ENCODE measurements at regions not wholly inside any gene's neighbourhood (a gene's known extent, or its start where the extent isn't known, plus 50 kb on each side); places are given as distances from the start of the nearest gene placed in this dataset.

DNA sequence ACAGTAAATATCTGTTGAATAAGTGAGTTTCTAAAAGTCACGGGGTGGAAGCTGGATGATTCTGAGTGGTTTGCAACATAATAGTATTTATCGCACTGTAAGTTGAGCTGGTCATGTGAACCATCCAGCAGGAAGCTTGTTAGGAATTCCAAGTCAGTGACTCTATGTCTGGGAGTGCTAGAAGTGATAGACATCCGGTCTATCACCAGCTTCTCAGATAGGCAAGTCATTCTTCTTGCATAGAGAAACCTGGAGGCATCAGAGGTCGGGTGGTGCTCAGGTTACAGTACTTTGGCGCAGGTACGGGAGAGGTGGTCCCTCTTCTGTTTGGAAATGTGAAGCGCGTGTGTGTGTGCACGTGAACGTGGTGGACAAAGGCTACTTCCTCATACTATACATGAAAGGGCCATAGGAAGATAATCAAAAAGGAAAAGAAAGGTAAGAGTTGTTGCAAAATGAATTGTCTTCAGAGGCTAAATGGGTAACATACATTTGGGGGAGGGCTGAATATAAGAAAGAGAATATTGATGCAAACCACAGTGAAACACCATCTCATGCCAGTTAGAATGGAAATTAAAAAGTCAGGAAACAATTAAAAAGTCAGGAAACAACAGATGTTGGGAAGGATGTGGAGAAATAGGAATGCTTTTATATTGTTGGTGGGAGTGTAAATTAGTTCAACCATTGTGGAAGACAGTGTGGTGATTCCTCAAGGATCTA lies 299.3 kb upstream of the ZFP64 start:
- DNase-seq (ENCODE audit: low spot score): peak; percentile 47

- no peak for DNase-seq (ENCODE audit: low spot score)
Measured at GRCh38 chr20:52484438-52484837, 292.9 kb upstream of the ZFP64 start.

DNA sequence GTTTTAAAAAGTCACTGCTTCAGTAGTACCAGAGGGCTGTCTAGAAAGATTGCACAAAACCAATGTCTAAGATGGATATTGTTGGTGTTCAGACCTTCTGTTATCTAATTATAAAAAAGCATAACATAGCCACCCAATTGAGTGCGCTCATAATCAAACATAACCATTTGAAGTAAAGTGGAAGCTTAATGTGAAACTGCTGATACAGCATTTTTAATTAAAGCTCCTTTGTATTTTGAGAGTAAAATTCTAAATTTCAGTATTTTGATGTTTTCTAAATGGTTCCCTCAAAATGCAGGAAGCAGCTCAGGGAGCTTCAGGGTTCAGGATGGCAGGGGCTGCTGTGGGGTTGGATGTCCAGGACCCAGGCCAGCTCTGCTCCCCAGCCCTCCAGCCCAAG lies 291.8 kb upstream of the ZFP64 start:
- no peak for DNase-seq (ENCODE audit: low spot score)

- DNase-seq (ENCODE audit: low spot score): no peak
Measured at GRCh38 chr20:52482044-52482443, 290.5 kb upstream of the ZFP64 start.

DNA sequence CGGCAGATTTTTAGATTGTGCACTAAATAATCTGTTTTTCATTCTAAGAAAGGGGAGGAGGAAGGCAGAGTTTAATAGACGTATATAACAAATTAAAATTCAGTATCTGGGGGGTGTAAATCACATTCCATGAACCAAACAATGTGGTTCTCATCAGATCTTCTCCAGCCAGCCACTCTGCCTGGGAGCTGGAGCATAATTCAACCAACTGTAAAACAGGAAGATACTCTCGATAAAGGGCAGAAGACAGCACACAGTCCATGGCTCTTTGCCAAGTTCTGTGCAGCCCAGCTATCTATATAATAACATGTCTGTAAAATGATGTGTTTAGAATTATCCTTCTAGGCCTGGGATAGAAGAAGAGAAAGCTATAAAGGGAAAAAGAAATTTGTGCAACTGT lies 289.9 kb upstream of the ZFP64 start:
- DNase-seq (ENCODE audit: low spot score): no peak

DNA sequence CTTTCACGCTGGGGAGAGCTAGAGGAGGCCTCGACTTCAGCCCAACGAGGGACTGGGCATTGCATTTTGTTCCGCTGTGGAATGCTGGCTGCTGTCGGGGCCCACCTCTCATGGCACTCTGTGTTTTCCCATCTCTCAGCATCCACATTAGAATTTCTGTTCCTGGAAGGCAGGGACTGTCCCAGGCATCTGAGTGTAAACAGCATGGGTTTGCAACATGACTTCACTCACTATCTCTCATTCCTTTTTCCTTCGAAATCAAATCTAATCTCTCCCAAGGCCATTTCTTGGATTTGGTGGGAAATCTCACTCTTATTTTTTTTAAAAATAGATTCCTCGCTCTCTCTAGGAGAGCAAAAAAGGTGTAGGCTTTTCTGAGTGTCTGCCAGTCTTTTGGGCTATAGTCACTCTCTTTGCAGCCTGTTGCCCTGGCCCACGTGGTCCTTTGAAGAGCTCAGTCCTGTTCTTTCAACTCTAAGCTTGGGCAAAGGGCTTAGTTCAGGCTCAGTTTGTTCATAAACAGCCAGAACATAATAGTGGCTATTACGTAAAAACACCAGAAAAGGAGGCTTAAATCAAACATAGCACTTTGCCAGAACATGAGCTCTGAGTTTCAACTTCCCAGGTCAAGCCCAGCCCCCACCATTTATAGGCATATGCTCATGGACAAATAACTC lies 284.6 kb upstream of the ZFP64 start:
- DNase-seq (ENCODE audit: low spot score): no peak

GRCh38 chr20:52473186-52473585 lies 281.6 kb upstream of the ZFP64 start:
- no peak for DNase-seq (ENCODE audit: low spot score)

GRCh38 chr20:52470561-52470960 lies 279.0 kb upstream of the ZFP64 start:
- DNase-seq (ENCODE audit: low spot score): no peak

GRCh38 chr20:52469128-52469527 lies 277.5 kb upstream of the ZFP64 start:
- DNase-seq (ENCODE audit: low spot score): no peak

- DNase-seq (ENCODE audit: low spot score): no peak
Measured at GRCh38 chr20:52465991-52466390, 274.4 kb upstream of the ZFP64 start.

- DNase-seq (ENCODE audit: low spot score): no peak
Measured at GRCh38 chr20:52461582-52461981, 270.0 kb upstream of the ZFP64 start.

GRCh38 chr20:52459150-52459549 lies 267.6 kb upstream of the ZFP64 start:
- no peak for DNase-seq (ENCODE audit: low spot score)

DNA sequence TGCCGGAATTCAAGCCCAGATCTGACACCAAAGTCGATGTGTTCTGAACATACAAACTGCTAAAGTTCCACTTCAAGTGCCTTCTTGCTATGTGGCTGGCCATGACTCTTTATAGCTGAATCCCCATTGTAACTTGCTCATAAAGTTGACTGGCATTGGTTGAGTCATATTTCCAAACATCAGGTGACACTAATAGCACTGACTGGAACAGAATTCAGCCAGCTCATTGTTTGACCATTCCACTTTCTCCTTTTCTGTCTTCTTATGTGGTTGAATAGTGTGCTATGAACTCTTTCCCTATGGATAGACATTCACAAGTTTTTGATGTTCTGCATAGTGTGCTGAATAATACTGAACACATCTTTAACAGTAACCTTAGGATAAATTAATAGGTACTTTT lies 266.2 kb upstream of the ZFP64 start:
- DNase-seq (ENCODE audit: low spot score): peak; percentile 39

- DNase-seq (ENCODE audit: low spot score): no peak
Measured at GRCh38 chr20:52454660-52455059, 263.1 kb upstream of the ZFP64 start.

- no peak for DNase-seq (ENCODE audit: low spot score)
Measured at GRCh38 chr20:52448513-52449232, 257.1 kb upstream of the ZFP64 start.

- no peak for DNase-seq (ENCODE audit: low spot score)
Measured at GRCh38 chr20:52447225-52447551, 255.6 kb upstream of the ZFP64 start.

DNA sequence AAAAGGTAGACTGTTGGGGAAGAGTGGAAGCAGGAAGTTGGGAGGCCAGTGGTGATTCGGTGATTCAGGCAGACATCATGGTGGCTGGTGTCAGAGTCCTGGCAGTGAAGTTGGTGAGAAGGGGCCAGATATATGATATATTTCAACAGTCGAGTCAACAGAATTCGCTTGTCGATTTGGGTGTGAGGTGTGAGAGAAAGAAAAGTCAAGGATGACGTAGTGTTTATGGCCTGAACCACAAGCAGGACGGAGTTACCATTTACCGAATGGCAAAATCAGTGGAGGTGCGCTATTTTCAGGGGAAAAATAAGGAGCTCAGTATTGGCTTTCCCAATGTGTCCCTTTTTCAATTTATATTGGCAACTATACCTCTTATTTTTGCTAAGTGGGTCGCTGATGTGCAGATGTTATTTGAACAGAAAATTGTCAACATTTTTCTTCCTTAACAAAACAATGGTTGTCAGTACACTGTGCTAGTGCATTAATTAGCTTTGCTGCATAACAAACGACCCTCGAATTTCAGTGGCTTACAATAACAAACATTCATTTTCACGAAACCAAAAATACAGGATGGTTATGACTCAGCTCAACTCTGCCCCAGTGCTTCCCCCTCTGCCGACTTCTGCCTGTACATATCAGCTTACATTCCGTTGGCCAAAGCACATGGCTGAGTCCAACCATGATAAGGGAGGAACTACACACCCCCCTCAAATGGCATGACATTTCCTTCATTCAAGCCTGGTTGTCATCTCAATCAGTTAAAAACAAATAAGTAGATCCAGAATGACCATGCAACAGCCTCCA lies 255.0 kb upstream of the ZFP64 start:
- DNase-seq (ENCODE audit: low spot score): no peak

DNA sequence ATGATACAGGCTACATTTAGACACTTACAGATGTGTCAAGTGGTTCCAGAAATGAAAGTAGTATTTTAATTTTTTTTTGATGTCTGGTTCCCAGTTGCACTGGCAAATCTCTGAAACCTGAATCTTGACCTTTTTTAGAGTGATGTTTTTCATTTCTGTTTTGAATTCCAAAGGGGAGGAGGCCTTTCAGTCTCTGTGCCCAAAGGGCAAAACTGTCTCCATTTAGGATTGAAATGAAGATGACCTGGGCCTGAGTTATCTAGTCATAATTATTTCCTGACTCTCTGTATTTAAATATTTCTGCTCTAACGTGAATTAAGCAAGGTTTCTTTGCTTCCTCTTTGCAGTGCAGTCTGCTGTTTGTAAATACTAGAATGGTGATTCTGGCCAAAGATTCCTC lies 252.9 kb upstream of the ZFP64 start:
- no peak for DNase-seq (ENCODE audit: low spot score)

DNA sequence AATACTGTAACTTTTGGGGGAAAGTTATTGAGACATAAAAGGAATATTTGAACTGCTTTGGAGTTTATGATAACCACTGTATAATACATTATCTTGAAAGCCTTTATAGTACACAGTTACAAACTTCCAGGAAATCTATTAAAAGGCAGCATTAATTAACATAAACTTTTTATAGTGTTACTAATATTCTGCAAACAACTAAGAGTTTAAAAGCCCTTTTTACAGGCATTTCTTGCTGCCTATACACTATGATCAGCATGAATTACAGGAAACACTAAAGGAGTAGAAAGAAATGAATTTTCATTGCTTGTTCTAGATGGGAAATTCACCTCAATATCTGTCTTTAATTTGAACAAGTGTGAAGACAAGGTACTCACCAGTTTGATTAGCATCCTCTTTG lies 252.3 kb upstream of the ZFP64 start:
- DNase-seq (ENCODE audit: low spot score): no peak

- no peak for DNase-seq (ENCODE audit: low spot score)
Measured at GRCh38 chr20:52441710-52442109, 250.1 kb upstream of the ZFP64 start.

DNA sequence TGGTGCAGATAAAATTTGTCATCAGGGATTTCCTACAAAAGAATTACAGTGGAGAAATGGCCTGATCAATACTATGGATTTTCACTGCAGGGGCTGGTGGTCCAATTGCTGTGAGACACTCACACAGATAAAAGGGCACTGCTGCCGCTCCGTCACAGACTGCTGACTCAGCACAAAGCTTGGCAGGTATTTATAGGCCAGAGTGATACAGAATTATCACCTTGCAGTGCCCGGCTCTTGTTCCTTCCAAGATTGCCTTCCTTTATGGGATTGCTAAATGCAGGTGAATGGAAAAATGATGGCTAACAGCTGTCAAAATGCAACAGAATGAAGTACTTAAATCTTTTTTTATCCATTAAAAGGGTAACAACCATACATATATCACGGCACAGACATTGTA lies 247.8 kb upstream of the ZFP64 start:
- no peak for DNase-seq (ENCODE audit: low spot score)

GRCh38 chr20:52438326-52438963 lies 246.9 kb upstream of the ZFP64 start:
- no peak for DNase-seq (ENCODE audit: low spot score)
